Testis (tissue), 2 donors: ENCODE measurements at regions not wholly inside any gene's neighbourhood (a gene's known extent, or its start where the extent isn't known, plus 50 kb on each side); places are given as distances from the start of the nearest gene placed in this dataset.

Experiments
- CTCF ChIP-seq, 3 experiments: fragments of 450-650 bp in 2 of 3; fragments of 200-600 bp in 1 of 3; sonication (generic) in 1 of 3; IDR thresholded peaks; one replicate each; pipeline ENCODE4 v1.5.1; 2016 to 2019; ENCODE audit warnings: antibody characterized with exemption in 3 of 3, mild to moderate bottlenecking in 2 of 3, moderate library complexity in 1 of 3
- POLR2A ChIP-seq: fragments of 450-650 bp; IDR thresholded peaks from one replicate; pipeline ENCODE4 v1.6.1; 2017; ENCODE audit warnings: antibody characterized with exemption, mild to moderate bottlenecking, moderate library complexity

- TF ChIP-seq CTCF (IDR thresholded peaks at IDR 0.05) (no peak), POLR2A (no peak)
These were observed 137.2 kb downstream of the CAVIN4 start for GRCh38 chr9:100715100-100715380.
